ENCODE measurements at regions not wholly inside any gene's neighbourhood (a gene's known extent, or its start where the extent isn't known, plus 50 kb on each side); places are given as distances from the start of the nearest gene placed in this dataset.

DNA sequence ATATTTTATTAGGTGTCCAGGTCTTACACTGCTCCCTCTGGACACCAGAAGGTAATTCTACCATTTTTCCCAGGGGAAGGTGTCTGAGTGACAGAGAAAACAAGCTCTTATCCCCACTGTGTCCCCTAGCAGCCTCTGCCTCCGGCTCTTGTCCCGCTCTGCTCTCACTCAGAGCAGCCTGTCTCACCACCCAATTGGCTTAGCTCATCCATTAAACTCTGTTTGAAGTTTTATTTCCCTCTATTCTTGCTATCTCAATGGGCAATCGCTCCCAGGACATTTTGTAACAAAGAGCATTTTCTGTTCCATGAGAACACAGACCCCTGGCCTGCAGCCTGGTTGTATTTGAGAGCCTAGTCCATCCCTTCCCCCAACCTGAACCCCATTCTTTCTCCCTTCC lies 90.6 kb upstream of the LDAH start:
- TF ChIP-seq, protein P1, sequence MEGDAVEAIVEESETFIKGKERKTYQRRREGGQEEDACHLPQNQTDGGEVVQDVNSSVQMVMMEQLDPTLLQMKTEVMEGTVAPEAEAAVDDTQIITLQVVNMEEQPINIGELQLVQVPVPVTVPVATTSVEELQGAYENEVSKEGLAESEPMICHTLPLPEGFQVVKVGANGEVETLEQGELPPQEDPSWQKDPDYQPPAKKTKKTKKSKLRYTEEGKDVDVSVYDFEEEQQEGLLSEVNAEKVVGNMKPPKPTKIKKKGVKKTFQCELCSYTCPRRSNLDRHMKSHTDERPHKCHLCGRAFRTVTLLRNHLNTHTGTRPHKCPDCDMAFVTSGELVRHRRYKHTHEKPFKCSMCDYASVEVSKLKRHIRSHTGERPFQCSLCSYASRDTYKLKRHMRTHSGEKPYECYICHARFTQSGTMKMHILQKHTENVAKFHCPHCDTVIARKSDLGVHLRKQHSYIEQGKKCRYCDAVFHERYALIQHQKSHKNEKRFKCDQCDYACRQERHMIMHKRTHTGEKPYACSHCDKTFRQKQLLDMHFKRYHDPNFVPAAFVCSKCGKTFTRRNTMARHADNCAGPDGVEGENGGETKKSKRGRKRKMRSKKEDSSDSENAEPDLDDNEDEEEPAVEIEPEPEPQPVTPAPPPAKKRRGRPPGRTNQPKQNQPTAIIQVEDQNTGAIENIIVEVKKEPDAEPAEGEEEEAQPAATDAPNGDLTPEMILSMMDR (conservative IDR thresholded peaks at IDR 0.05): no peak
- no peak overlapping the region for H3K27ac ChIP-seq

DNA sequence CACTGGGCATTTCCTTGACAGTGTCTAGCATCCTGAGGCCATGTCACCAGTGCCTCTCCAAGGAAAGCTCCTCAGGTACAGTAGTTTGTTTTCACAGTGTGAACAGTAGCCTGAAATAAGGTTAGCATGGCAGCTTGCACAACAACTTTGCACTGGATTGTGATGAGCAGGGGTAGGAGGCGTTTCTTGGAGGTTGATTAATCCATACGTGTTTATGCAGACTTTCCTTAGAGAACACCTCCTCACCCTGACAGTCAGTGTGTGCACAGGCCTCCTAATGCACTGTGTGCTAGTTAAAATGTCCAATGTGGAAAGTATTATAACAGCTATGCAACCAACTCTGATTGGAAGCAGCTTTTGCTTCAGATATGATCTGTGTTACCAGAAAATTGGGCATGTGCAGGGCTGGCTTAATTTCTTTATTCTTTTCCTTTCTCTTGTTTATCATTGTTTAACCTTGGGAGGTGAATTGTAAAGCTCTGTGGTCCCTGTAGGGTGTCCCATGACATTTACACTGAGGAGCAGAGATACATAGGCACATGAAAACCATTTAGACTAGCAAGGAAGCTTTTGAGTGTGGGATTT lies 77.2 kb upstream of the LDAH start:
- no peak overlapping the region for H3K27ac ChIP-seq
- TF ChIP-seq, protein P1 (conservative IDR thresholded peaks at IDR 0.05): no peak

DNA sequence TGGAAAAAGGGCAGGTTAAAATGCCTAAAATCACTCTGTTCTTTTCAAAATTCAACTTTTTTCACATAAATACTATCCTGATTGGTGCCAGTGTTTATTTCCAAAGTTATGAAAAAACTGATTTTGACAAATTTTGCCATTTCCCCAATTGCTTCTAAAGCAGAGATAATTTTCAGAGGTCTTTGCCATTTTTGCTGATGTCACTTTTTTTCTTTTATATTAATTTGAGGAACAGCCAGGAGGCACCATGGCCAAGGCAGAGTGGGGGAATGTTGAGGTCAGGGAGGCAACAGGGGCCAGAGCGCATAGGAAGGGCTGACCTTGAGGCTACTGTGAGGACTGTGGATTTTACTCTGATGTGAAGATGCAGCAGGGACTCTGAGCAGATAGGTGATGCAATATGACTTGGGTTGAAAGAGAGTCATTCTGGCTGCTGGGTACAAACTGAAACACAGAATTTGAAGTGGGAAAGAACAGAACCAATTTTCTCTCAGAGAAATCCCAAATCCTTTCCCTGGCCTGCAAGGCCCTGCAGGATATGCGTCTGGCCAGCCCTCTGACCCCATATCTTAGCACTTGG lies 75.1 kb upstream of the LDAH start:
- H3K27ac ChIP-seq: no peak overlapping the region
- TF ChIP-seq, protein P1 (conservative IDR thresholded peaks at IDR 0.05): no peak

DNA sequence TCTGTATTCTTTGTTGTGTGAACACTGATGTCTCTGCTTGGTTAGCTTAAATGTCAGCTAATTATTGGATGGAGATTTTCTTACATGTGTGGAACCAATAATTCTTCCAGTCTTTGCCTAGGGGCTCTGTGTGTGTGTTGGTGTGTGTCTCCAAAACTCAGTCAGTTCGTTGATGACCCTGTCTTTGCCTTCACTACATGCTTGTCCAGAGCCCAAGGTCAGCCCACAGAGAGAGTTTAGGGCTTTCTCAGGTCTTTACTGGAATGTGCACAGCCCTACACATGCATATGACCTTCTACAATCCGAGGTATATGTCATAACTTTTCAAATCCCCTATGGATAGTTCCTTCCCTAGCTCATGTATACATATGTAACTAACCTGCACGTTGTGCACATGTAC lies 74.1 kb upstream of the LDAH start:
- TF ChIP-seq, protein P1 (conservative IDR thresholded peaks at IDR 0.05): no peak
- H3K27ac ChIP-seq: no peak overlapping the region

DNA sequence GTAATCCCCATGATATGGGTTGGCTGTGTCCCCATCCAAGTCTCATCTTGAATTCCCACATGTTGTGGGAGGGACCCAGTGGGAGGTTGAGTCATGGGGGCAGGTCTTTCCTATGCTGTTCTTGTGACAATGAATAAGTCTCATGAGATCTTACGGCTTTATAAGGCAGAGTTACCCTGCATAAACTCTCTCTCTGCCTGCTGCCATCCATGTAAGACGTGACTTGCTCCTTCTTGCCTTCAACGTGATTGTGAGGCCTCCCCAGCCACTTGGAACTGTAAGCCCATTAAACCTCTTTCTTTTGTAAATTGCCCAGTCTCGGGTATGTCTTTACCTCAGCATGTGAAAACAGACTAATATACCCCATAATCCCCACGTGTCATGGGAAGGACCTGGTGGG lies 61.9 kb upstream of the LDAH start:
- no peak overlapping the region for H3K27ac ChIP-seq
- TF ChIP-seq, protein P1 (conservative IDR thresholded peaks at IDR 0.05): no peak

DNA sequence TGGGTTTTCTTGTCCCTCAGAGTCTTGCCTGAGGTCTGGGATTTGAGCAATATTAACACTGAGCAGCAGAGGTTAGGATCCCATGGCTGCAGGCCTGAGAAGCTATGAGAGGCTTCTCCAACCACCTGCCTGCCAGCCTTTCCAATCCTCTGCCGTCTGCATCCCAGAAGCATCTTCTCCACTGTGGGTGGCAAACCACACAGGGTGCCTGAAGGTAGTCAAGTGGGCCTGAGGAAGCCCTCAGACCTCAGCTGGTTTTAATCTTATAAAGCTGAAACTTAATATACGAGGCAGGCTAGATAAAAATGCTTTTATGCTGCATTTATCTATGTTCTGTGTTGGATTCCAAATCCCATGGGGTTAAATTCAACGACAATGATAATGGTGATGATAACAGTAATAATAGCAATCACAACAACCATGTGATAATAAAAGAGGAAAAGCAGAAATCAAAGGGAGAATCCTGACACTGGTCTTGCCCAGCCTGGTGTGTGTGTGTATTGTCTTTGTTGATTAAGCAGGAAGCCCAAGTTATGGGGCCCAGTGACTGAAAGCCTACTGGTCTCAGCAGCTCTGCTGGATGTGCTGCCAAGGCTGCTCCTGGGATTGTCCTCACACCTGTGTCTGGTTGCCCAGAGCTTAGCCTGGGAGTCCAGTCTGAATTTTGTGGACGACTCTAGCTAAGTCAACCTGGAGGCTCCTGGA lies 59.7 kb upstream of the LDAH start:
- TF ChIP-seq, protein P1 (conservative IDR thresholded peaks at IDR 0.05): no peak
- no peak overlapping the region for H3K27ac ChIP-seq

DNA sequence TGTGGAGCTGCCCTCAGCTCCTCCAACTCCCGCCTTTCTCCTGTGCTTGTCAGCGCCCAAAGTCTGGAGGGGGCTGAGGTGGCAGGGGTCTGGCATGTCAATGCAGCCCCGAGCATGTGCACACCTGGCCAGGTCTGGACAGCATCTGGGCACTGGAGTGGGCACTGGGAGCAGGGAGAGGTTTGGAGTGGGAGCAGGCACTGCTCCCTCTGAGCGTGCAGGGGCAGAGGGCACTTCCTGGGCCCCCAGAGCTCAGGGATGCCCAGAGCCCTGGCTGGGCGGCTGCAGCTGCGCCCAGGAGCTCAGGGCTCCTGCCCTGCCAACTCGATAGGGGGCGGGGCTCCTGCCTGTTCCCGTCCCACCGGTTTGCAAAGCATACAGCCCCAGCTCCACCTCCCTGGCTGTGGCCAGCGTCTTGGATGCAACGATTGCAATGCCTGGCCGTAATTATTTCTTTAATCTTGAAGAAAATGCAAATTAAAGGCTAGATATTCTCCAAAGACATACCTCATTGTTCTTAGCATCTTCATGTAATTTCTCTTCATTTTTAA lies 57.4 kb upstream of the LDAH start:
- no peak overlapping the region for H3K27ac ChIP-seq
- TF ChIP-seq, protein P1 (conservative IDR thresholded peaks at IDR 0.05): no peak

All from VCaP (cell line).